Suprapubic skin (tissue), 4 donors: ENCODE measurements at regions not wholly inside any gene's neighbourhood (a gene's known extent, or its start where the extent isn't known, plus 50 kb on each side); places are given as distances from the start of the nearest gene placed in this dataset.

Experiments used
- CTCF ChIP-seq, 2 donors: fragments of 200-600 bp in 1 of 2; fragments of 450-650 bp in 1 of 2; sonication (generic) in 1 of 2; IDR thresholded peaks; one replicate each; pipeline ENCODE4 v1.5.1; 2016 to 2019; ENCODE audit warnings: antibody characterized with exemption in 2 of 2, mild to moderate bottlenecking in 1 of 2, moderate library complexity in 1 of 2
- POLR2A ChIP-seq, 2 donors: fragments of 450-650 bp; IDR thresholded peaks; one replicate each; pipeline ENCODE4 v1.6.1; 2017; ENCODE audit warnings: antibody characterized with exemption in 2 of 2, mild to moderate bottlenecking in 2 of 2, moderate library complexity in 2 of 2
- POLR2AphosphoS5 ChIP-seq, 3 donors: sonication (generic); formaldehyde crosslinking; IDR thresholded peaks; one replicate each; pipeline ENCODE4 v1.6.1; 2017; ENCODE audit warnings: antibody characterized with exemption in 3 of 3

GRCh38 chr12:115474539-115475353, 790.8 kb upstream of the TBX3 start:
- TF ChIP-seq CTCF (IDR thresholded peaks at IDR 0.05), result no peak
- no peak for TF ChIP-seq POLR2A (IDR thresholded peaks at IDR 0.05)
- TF ChIP-seq POLR2AphosphoS5 (IDR thresholded peaks at IDR 0.05), result no peak
